HepG2 (cell line): ENCODE measurements at regions not wholly inside any gene's neighbourhood (a gene's known extent, or its start where the extent isn't known, plus 50 kb on each side); places are given as distances from the start of the nearest gene placed in this dataset.

Experiments used
- ATAC-seq: fragments of 200-7000 bp; cut with Tn5 transposase; 3 replicates; pipeline ENCODE4 v1.9.1; 2020; ENCODE audit warnings: mild to moderate bottlenecking, moderate library complexity
- BruUV-seq: library from RNA; stranded (reverse); fragments of 400-500 nt; replicated peaks from 2 replicates; lab custom pipeline; 2021; lab: Mats Ljungman, UMichigan
- CTCF ChIA-PET: fragments of 300-600 bp; formaldehyde crosslinking; extraction: SDS; loops from one replicate; lab custom pipeline; 2021; ENCODE audit warnings: low total read pairs, inconsistent platforms, low intra/inter-chr PET ratio; lab: Yijun Ruan, JAX
- POLR2A ChIA-PET: fragments of 350-600 bp; sonication (Branson Sonifier 250); formaldehyde crosslinking; loops from one replicate; lab custom pipeline; 2020; ENCODE audit warnings: antibody characterized with exemption, inconsistent platforms; lab: Yijun Ruan, JAX
- DNase-seq: peaks from one replicate; pipeline ENCODE4 v3.0.0-alpha.2; 2015; ENCODE audit warnings: low spot score
- FAIRE-seq: peaks from 3 replicates; lab custom pipeline; 2011; peaks lifted over from hg19 to GRCh38; lab: Jason Lieb, UNC
- H2AFZ ChIP-seq: one replicate; pipeline ENCODE4 v1.6.1; 2011; ENCODE audit warnings: low read length, inconsistent platforms
- H3K27ac ChIP-seq: fragments of 300-600 bp; 3 replicates; pipeline ENCODE4 v1.8.0; 2011; ENCODE audit warnings: mixed run types, mild to moderate bottlenecking, mixed read lengths, low read length, inconsistent platforms; ENCODE audit not compliant: insufficient read depth; ENCODE audit errors: extremely low read length
- H3K27me3 ChIP-seq, 2 experiments: fragments of 200-600 bp in 1 of 2; 2 replicates in 1 of 2; 3 replicates in 1 of 2; pipeline versions ENCODE4 v1.6.0 to v1.8.0; 2011; ENCODE audit warnings: low read length in 2 of 2, mild to moderate bottlenecking in 2 of 2, moderate library complexity in 2 of 2, inconsistent platforms in 1 of 2; ENCODE audit not compliant: insufficient read depth in 2 of 2, control insufficient read depth in 1 of 2
- H3K36me3 ChIP-seq, 2 experiments: fragments of 200-600 bp in 1 of 2; replicated peaks in 1 of 2; 2 replicates in 1 of 2; 3 replicates in 1 of 2; pipeline versions ENCODE4 v1.5.1 to v1.8.0; 2011; ENCODE audit warnings: low read length in 2 of 2, inconsistent platforms in 1 of 2; ENCODE audit not compliant: insufficient read depth in 2 of 2, control insufficient read depth in 1 of 2
- H3K4me1 ChIP-seq: 2 replicates; pipeline ENCODE4 v1.5.1; 2012; ENCODE audit warnings: low read length, inconsistent platforms; ENCODE audit not compliant: insufficient read depth
- H3K4me2 ChIP-seq: 2 replicates; pipeline ENCODE4 v1.6.0; 2011; ENCODE audit warnings: low read depth, low read length, inconsistent platforms
- H3K4me3 ChIP-seq, 3 experiments: fragments of 200-600 bp in 1 of 3; sonication (generic), shearing (Covaris generic) in 1 of 3; replicated peaks in 1 of 3; 2 replicates each; pipeline ENCODE4 v1.5.1; 2011 to 2016; ENCODE audit warnings: low read length in 3 of 3, inconsistent platforms in 2 of 3, low read depth in 2 of 3, mild to moderate bottlenecking in 2 of 3, control low read depth in 1 of 3, mixed read lengths in 1 of 3; ENCODE audit not compliant: insufficient read depth in 1 of 3
- H3K79me2 ChIP-seq: one replicate; pipeline ENCODE4 v1.6.1; 2011; ENCODE audit warnings: low read length, inconsistent platforms; ENCODE audit not compliant: insufficient read depth
- H3K9ac ChIP-seq: 2 replicates; pipeline ENCODE4 v1.6.0; 2011; ENCODE audit warnings: mild to moderate bottlenecking, low read depth, low read length, inconsistent platforms; ENCODE audit not compliant: insufficient read depth
- H3K9me3 ChIP-seq: 2 replicates; pipeline ENCODE4 v1.5.1; 2012; ENCODE audit warnings: mild to moderate bottlenecking, low read length
- H4K20me1 ChIP-seq: 2 replicates; pipeline ENCODE4 v1.6.0; 2011; ENCODE audit warnings: inconsistent platforms, mild to moderate bottlenecking, low read length, moderate library complexity; ENCODE audit not compliant: insufficient read depth
- AGO1 ChIP-seq: fragments of 200-400 bp; formaldehyde crosslinking; IDR thresholded peaks from 2 replicates; pipeline ENCODE4 v1.6.1; 2017; ENCODE audit warnings: mild to moderate bottlenecking, low read depth, low read length, moderate library complexity; ENCODE audit not compliant: poor library complexity, severe bottlenecking
- BCL6 ChIP-seq: IDR thresholded peaks from 2 replicates; pipeline ENCODE4 v1.6.1; 2016; ENCODE audit warnings: missing genetic modification reagents, missing compliant biosample characterization
- CBX2 ChIP-seq, 2 experiments: fragments of 200-600 bp in 1 of 2; sonication (generic); formaldehyde crosslinking in 1 of 2; IDR thresholded peaks; 2 replicates each; pipeline versions ENCODE4 v1.7.0 to v1.8.1; 2018 to 2022; ENCODE audit warnings: low read depth in 2 of 2, low read length in 1 of 2, mild to moderate bottlenecking in 1 of 2, missing genetic modification reagents in 1 of 2
- CEBPB ChIP-seq: IDR thresholded peaks from 2 replicates; pipeline ENCODE4 v1.6.1; 2011; ENCODE audit warnings: low read depth, low read length, improper control_type of control experiment, borderline replicate concordance
- KLF9 ChIP-seq: IDR thresholded peaks from 2 replicates; pipeline ENCODE4 v1.6.1; 2016; ENCODE audit warnings: low read depth
- NFE2L2 ChIP-seq: fragments of 150-350 bp; IDR thresholded peaks from 2 replicates; pipeline ENCODE4 v1.6.1; 2014; ENCODE audit warnings: low read length
- NFRKB ChIP-seq: fragments of 450-650 bp; IDR thresholded peaks from 2 replicates; pipeline ENCODE4 v1.6.1; 2017
- TP53 ChIP-seq: sonication (generic); formaldehyde crosslinking; conservative IDR thresholded peaks from 2 replicates; pipeline ENCODE4 v1.4.0; 2020; ENCODE audit warnings: missing genetic modification reagents
- U2AF1 ChIP-seq: fragments of 200-400 bp; formaldehyde crosslinking; optimal IDR thresholded peaks from 2 replicates; pipeline ENCODE3; 2017; ENCODE audit warnings: mild to moderate bottlenecking, low read depth, low read length
- ZFP36L2 ChIP-seq: sonication (generic); formaldehyde crosslinking; IDR thresholded peaks from 2 replicates; pipeline ENCODE4 v1.4.0; 2020; ENCODE audit warnings: missing genetic modification reagents
- ZKSCAN8 ChIP-seq: IDR thresholded peaks from 2 replicates; pipeline ENCODE4 v1.6.1; 2016; ENCODE audit warnings: borderline replicate concordance, missing genetic modification reagents, missing compliant biosample characterization
- ZMYM4 ChIP-seq: sonication (generic); formaldehyde crosslinking; IDR thresholded peaks from 2 replicates; pipeline ENCODE4 v1.8.1; 2023; ENCODE audit warnings: mild to moderate bottlenecking, missing genetic modification reagents
- ZNF326 ChIP-seq: sonication (generic); formaldehyde crosslinking; IDR thresholded peaks from 2 replicates; pipeline ENCODE4 v1.4.0; 2020; ENCODE audit warnings: missing genetic modification reagents, borderline replicate concordance
- ZNF7 ChIP-seq: IDR thresholded peaks from 2 replicates; pipeline ENCODE4 v1.6.1; 2016; ENCODE audit warnings: missing biosample characterization, missing genetic modification reagents
- ZNF720 ChIP-seq: sonication (generic); formaldehyde crosslinking; IDR thresholded peaks from 2 replicates; pipeline ENCODE4 v1.4.0; 2020; ENCODE audit warnings: missing genetic modification reagents
- WGBS: methylation state at CpG from one replicate; pipeline ENCODE4 v1.1.6; 2017; ENCODE audit warnings: low lambda C conversion rate; 5-methylcytosine and 5-hydroxymethylcytosine counted together
- in situ Hi-C: cut with HindIII; loops from 2 replicates; pipeline ENCODE4 v1.10.0; 2017; ENCODE audit warnings: low pct_unique_long_range_greater_than_20kb; ENCODE audit not compliant: extremely low pct_ligation_motif_present
- intact Hi-C: fragments of 100-400 bp; cut with micrococcal nuclease; formaldehyde crosslinking; loops from one replicate; pipeline ENCODE4 v1.10.0; 2022; ENCODE audit not compliant: unreplicated experiment
- TF ChIP-seq, protein P1 (sequence below): sonication (generic); formaldehyde crosslinking; IDR thresholded peaks from 2 replicates; pipeline ENCODE4 v1.4.0; 2020; ENCODE audit warnings: missing genetic modification reagents
- TF ChIP-seq, protein P2 (sequence below): sonication (generic); formaldehyde crosslinking; IDR thresholded peaks from 2 replicates; pipeline ENCODE4 v1.5.0; 2020; ENCODE audit warnings: mild to moderate bottlenecking, missing genetic modification reagents, moderate library complexity
- TF ChIP-seq, protein P3 (sequence below): sonication (generic); formaldehyde crosslinking; IDR thresholded peaks from 2 replicates; pipeline ENCODE4 v1.5.0; 2020; ENCODE audit warnings: mild to moderate bottlenecking, missing genetic modification reagents
- TF ChIP-seq, protein P4 (sequence below): sonication (generic); formaldehyde crosslinking; IDR thresholded peaks from 2 replicates; pipeline ENCODE4 v1.5.1; 2020; ENCODE audit warnings: missing genetic modification reagents, mild to moderate bottlenecking, borderline replicate concordance

DNA sequence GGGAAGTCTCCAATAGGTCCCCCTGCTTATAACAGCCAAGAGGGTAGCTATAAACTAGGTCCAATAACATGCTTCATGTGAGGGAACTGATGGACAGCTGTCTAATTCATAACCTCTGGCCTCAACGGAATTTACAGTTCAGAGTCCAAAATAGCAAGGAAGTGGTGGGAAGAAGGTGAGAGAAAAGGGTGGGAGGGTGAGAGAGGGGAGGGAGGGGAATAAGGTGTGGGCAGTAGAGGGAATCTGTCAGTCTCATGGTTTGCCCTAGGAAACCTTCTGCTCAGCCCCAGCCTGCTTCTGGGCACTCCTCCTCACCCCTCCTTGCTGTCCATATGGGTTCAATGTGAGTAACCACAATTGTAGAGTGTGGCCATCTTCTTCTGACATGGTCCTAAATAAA is 133.4 kb upstream of the ADO start (continued):
- TF ChIP-seq CBX2 (IDR thresholded peaks at IDR 0.05; ENCODE audit: low read depth, low read length) (no peak), CBX2 (CRISPR knock-in tag; IDR thresholded peaks at IDR 0.05; ENCODE audit: low read depth) (no peak), ZFP36L2 (no peak), NFE2L2 (no peak), U2AF1 (no peak), TP53 (CRISPR knock-in tag) (no peak), ZKSCAN8 (CRISPR knock-in tag) (no peak), ZNF720 (CRISPR knock-in tag) (no peak), ZNF326 (CRISPR knock-in tag) (no peak)
- TF ChIP-seq, protein P1, sequence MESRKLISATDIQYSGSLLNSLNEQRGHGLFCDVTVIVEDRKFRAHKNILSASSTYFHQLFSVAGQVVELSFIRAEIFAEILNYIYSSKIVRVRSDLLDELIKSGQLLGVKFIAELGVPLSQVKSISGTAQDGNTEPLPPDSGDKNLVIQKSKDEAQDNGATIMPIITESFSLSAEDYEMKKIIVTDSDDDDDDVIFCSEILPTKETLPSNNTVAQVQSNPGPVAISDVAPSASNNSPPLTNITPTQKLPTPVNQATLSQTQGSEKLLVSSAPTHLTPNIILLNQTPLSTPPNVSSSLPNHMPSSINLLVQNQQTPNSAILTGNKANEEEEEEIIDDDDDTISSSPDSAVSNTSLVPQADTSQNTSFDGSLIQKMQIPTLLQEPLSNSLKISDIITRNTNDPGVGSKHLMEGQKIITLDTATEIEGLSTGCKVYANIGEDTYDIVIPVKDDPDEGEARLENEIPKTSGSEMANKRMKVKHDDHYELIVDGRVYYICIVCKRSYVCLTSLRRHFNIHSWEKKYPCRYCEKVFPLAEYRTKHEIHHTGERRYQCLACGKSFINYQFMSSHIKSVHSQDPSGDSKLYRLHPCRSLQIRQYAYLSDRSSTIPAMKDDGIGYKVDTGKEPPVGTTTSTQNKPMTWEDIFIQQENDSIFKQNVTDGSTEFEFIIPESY, result no peak

DNA sequence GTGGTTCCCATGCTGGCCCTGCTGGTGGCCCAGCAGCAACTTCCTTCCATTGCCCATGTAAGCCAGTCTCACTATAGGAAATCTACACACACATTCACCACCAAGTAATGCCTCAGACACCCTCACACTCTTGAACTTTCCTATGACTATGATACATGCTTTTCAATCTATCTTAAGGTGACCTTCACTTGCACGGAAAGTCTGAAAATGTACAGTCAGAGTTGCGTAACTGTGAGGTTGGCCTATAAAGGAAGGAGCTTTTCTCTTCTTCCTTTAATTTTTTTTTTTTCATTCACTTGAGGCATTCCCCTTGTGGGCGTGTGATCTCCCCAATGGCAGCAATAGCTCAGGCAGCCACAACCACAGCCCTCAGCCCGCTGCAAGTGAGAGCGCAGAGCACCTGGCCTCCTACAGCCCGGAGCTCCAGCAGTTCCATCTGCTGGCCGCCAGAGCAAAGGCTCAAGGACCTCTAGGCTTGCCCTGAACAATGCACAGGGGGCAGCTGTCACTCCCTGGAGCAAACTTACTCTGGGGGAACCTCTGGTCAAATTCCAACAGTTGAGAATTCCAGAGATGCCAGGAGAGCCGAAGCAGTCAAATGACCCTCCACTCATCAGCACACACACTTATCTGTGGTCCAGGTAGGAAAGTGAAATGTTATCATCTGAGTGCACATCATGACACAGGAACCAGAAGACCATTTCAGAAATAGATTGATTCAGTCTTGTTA is 123.1 kb upstream of the ADO start:
- ChIA-PET CTCF (no interaction called here), POLR2A (no interaction called here)
- 32% methylated on average over 7 of the region's 8 CpGs for WGBS
- TF ChIP-seq BCL6 (CRISPR knock-in tag) (no peak), NFRKB (no peak), CEBPB (peak; percentile 69), ZNF7 (CRISPR knock-in tag) (peak; percentile 79), KLF9 (CRISPR knock-in tag) (no peak), ZMYM4 (0 out of 2 replicates have a peak, but pooled peaks have one; percentile 21), AGO1 (no peak)
- TF ChIP-seq, protein P2, sequence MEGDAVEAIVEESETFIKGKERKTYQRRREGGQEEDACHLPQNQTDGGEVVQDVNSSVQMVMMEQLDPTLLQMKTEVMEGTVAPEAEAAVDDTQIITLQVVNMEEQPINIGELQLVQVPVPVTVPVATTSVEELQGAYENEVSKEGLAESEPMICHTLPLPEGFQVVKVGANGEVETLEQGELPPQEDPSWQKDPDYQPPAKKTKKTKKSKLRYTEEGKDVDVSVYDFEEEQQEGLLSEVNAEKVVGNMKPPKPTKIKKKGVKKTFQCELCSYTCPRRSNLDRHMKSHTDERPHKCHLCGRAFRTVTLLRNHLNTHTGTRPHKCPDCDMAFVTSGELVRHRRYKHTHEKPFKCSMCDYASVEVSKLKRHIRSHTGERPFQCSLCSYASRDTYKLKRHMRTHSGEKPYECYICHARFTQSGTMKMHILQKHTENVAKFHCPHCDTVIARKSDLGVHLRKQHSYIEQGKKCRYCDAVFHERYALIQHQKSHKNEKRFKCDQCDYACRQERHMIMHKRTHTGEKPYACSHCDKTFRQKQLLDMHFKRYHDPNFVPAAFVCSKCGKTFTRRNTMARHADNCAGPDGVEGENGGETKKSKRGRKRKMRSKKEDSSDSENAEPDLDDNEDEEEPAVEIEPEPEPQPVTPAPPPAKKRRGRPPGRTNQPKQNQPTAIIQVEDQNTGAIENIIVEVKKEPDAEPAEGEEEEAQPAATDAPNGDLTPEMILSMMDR, result peak; percentile 32
- TF ChIP-seq, protein P3, sequence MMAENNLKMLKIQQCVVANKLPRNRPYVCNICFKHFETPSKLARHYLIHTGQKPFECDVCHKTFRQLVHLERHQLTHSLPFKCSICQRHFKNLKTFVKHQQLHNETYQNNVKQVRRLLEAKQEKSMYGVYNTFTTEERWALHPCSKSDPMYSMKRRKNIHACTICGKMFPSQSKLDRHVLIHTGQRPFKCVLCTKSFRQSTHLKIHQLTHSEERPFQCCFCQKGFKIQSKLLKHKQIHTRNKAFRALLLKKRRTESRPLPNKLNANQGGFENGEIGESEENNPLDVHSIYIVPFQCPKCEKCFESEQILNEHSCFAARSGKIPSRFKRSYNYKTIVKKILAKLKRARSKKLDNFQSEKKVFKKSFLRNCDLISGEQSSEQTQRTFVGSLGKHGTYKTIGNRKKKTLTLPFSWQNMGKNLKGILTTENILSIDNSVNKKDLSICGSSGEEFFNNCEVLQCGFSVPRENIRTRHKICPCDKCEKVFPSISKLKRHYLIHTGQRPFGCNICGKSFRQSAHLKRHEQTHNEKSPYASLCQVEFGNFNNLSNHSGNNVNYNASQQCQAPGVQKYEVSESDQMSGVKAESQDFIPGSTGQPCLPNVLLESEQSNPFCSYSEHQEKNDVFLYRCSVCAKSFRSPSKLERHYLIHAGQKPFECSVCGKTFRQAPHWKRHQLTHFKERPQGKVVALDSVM (CRISPR knock-in tag), result no peak
- TF ChIP-seq, protein P4, sequence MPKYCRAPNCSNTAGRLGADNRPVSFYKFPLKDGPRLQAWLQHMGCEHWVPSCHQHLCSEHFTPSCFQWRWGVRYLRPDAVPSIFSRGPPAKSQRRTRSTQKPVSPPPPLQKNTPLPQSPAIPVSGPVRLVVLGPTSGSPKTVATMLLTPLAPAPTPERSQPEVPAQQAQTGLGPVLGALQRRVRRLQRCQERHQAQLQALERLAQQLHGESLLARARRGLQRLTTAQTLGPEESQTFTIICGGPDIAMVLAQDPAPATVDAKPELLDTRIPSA (CRISPR knock-in tag), result no peak

More for the DNA sequence above, 123.1 kb upstream of the ADO start:
- Histone ChIP-seq H3K9ac (no peak overlapping the region), H3K9me3 (no peaks in the 10 kb centered on the region), H3K79me2 (no peaks in the 10 kb centered on the region), H3K27me3 (no peaks in the 10 kb centered on the region), H2AFZ (no peak overlapping the region), H3K4me2 (no peak overlapping the region), H3K36me3 (no peaks in the 10 kb centered on the region), H3K4me1 (no peaks in the 10 kb centered on the region), H3K4me3 (no peak overlapping the region), H3K27ac (no peak overlapping the region), H4K20me1 (no peaks in the 10 kb centered on the region)
- peak; percentile 100 for ATAC-seq
- in situ Hi-C loops, result no loop called here
- DNase-seq, result peak; percentile 36
- no TSS peak for BruUV-seq
- no peak for FAIRE-seq
- intact Hi-C loops, result no loop called here
